ENCODE measurements at regions not wholly inside any gene's neighbourhood (a gene's known extent, or its start where the extent isn't known, plus 50 kb on each side); places are given as distances from the start of the nearest gene placed in this dataset.

GRCh38 chr3:139128803-139129202 is 84.1 kb upstream of the PRR23C start:
- TF ChIP-seq CTCF (IDR thresholded peaks at IDR 0.05) = no peak
- ATAC-seq (no peak), DNase-seq (no peak)
- intact Hi-C loops (cut with DNase I) = no loop called here
- no peaks in the 10 kb centered on the region for H3K9me3 ChIP-seq
- no peaks in the 10 kb centered on the region for H3K36me3 ChIP-seq
- no peaks in the 10 kb centered on the region for H3K27me3 ChIP-seq
- no peaks in the 10 kb centered on the region for H3K4me1 ChIP-seq
- H3K27ac ChIP-seq = no peak overlapping the region
- WGBS, 2 donors = 91 to 93% methylated on average over 2 of the region's 2 CpGs
- no peak overlapping the region for H3K4me3 ChIP-seq

GRCh38 chr3:139129892-139130291 is 85.2 kb upstream of the PRR23C start:
- DNase-seq (no peak), ATAC-seq (no peak)
- H3K36me3 ChIP-seq = no peaks in the 10 kb centered on the region
- 81 to 86% methylated on average over 2 of the region's 2 CpGs for WGBS, 2 donors
- no peaks in the 10 kb centered on the region for H3K4me1 ChIP-seq
- intact Hi-C loops (cut with DNase I) = no loop called here
- no peaks in the 10 kb centered on the region for H3K9me3 ChIP-seq
- no peak overlapping the region for H3K27ac ChIP-seq
- H3K27me3 ChIP-seq = no peaks in the 10 kb centered on the region
- TF ChIP-seq CTCF (IDR thresholded peaks at IDR 0.05) = no peak
- H3K4me3 ChIP-seq = no peak overlapping the region

- Histone ChIP-seq H3K27ac (no peak overlapping the region), H3K9me3 (no peaks in the 10 kb centered on the region), H3K36me3 (no peaks in the 10 kb centered on the region), H3K27me3 (no peaks in the 10 kb centered on the region), H3K4me1 (no peaks in the 10 kb centered on the region), H3K4me3 (no peak overlapping the region)
- WGBS, 2 donors = 51 to 58% methylated on average over 3 of the region's 3 CpGs
- ATAC-seq (no peak), DNase-seq (no peak)
- intact Hi-C loops (cut with DNase I) = no loop called here
- no peak for TF ChIP-seq CTCF (IDR thresholded peaks at IDR 0.05)
Observed at GRCh38 chr3:139130390-139131140, 85.9 kb upstream of the PRR23C start.

- ATAC-seq = no peak
Observed at GRCh38 chr3:139131951-139132350, 87.3 kb upstream of the PRR23C start.

More at GRCh38 chr3:139131951-139132350, 87.3 kb upstream of the PRR23C start:
- no peak for DNase-seq
- H3K27ac ChIP-seq = no peak overlapping the region
- no peak overlapping the region for H3K4me3 ChIP-seq
- no peaks in the 10 kb centered on the region for H3K36me3 ChIP-seq
- H3K4me1 ChIP-seq = no peaks in the 10 kb centered on the region
- intact Hi-C loops (cut with DNase I) = no loop called here
- 63 to 91% methylated on average over 1 of the region's 1 CpG for WGBS, 2 donors
- H3K27me3 ChIP-seq = no peaks in the 10 kb centered on the region
- TF ChIP-seq CTCF (IDR thresholded peaks at IDR 0.05) = no peak
- no peaks in the 10 kb centered on the region for H3K9me3 ChIP-seq
